ENCODE measurements at regions not wholly inside any gene's neighbourhood (a gene's known extent, or its start where the extent isn't known, plus 50 kb on each side); places are given as distances from the start of the nearest gene placed in this dataset.

DNA sequence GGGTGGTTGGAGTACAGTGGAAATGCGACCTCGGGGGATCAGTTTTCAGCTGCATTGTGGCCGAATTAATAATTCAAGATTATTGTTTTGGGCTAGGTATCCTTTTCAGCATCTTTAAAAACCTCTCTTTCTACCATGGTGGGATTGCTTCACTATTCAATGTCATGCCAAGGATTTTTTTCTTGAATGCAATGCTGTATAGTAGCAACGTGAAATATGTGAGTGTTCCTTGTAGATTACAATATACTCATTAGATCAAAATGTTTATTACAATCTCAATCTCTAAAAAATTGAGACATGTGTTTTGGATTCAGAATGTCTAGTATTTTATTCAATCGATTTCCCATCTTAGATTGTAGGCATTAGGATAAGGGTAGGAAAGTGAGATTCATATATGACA is 586.5 kb upstream of the TBL1XR1 start:
- no peak overlapping the region for H3K4ac ChIP-seq (ENCODE audit: low read depth, low read length)
- DNase-seq: no peak
- no CpG with 5 or more reads among the region's 5 CpGs for WGBS (ENCODE audit: extremely low coverage, insufficient coverage, low lambda C conversion rate)
- no peaks in the 10 kb centered on the region for H3K79me2 ChIP-seq (ENCODE audit: control insufficient read depth, insufficient read depth, low read length)
- no peak overlapping the region for H2BK120ac ChIP-seq (ENCODE audit: low read depth, low read length)
- no peak overlapping the region for H3K18ac ChIP-seq (ENCODE audit: low read length)
- H2BK15ac ChIP-seq (replicated peaks; ENCODE audit: low read depth): no peak overlapping the region
- H3K79me1 ChIP-seq (ENCODE audit: low read length): no peaks in the 10 kb centered on the region
- no peaks in the 10 kb centered on the region for H3K4me1 ChIP-seq (ENCODE audit: control insufficient read depth, low read depth, low read length)
- no peak overlapping the region for H3K27ac ChIP-seq (ENCODE audit: low read depth, low read length)
- H2AK5ac ChIP-seq (ENCODE audit: low read length): no peak overlapping the region
- H3K56ac ChIP-seq (ENCODE audit: low read length): no peak overlapping the region
- no peak overlapping the region for H3K4me3 ChIP-seq (ENCODE audit: low read length)
- no peaks in the 10 kb centered on the region for H3K27me3 ChIP-seq (ENCODE audit: insufficient read depth, low read length, poor library complexity)
- H4K5ac ChIP-seq (ENCODE audit: low read length): no peak overlapping the region
- H3K36me3 ChIP-seq (ENCODE audit: control insufficient read depth, insufficient read depth, low read length): no peaks in the 10 kb centered on the region
- H4K8ac ChIP-seq (ENCODE audit: low read depth, low read length): no peak overlapping the region
- no peak overlapping the region for H3K4me2 ChIP-seq (ENCODE audit: low read length)
- H2BK5ac ChIP-seq (ENCODE audit: low read length): no peak overlapping the region
- H3K23ac ChIP-seq (ENCODE audit: low read length): no peak overlapping the region
- H3K9ac ChIP-seq (ENCODE audit: low read length): no peak overlapping the region

- Histone ChIP-seq H3K4ac (ENCODE audit: low read depth, low read length) (no peak overlapping the region), H3K4me3 (ENCODE audit: low read length) (no peak overlapping the region), H3K4me1 (ENCODE audit: control insufficient read depth, low read depth, low read length) (no peaks in the 10 kb centered on the region), H3K27me3 (ENCODE audit: insufficient read depth, low read length, poor library complexity) (no peaks in the 10 kb centered on the region), H4K5ac (ENCODE audit: low read length) (no peak overlapping the region), H3K27ac (ENCODE audit: low read depth, low read length) (no peak overlapping the region), H3K36me3 (ENCODE audit: control insufficient read depth, insufficient read depth, low read length) (no peaks in the 10 kb centered on the region), H3K56ac (ENCODE audit: low read length) (no peak overlapping the region), H3K4me2 (ENCODE audit: low read length) (no peak overlapping the region), H4K8ac (ENCODE audit: low read depth, low read length) (no peak overlapping the region), H2BK15ac (replicated peaks; ENCODE audit: low read depth) (no peak overlapping the region), H3K9ac (ENCODE audit: low read length) (no peak overlapping the region), H2BK5ac (ENCODE audit: low read length) (no peak overlapping the region), H2AK5ac (ENCODE audit: low read length) (no peak overlapping the region), H3K18ac (ENCODE audit: low read length) (no peak overlapping the region), H3K23ac (ENCODE audit: low read length) (no peak overlapping the region), H2BK120ac (ENCODE audit: low read depth, low read length) (no peak overlapping the region), H3K79me1 (ENCODE audit: low read length) (no peaks in the 10 kb centered on the region), H3K79me2 (ENCODE audit: control insufficient read depth, insufficient read depth, low read length) (no peaks in the 10 kb centered on the region)
- DNase-seq: no peak
- WGBS (ENCODE audit: extremely low coverage, insufficient coverage, low lambda C conversion rate): no CpG with 5 or more reads among the region's 5 CpGs
These were observed 590.2 kb upstream of the TBL1XR1 start for GRCh38 chr3:177787279-177788041.

- H3K4me3 ChIP-seq (ENCODE audit: low read length): no peak overlapping the region
- no peak overlapping the region for H3K23ac ChIP-seq (ENCODE audit: low read length)
- no peaks in the 10 kb centered on the region for H3K36me3 ChIP-seq (ENCODE audit: control insufficient read depth, insufficient read depth, low read length)
- DNase-seq: no peak
- H3K79me2 ChIP-seq (ENCODE audit: control insufficient read depth, insufficient read depth, low read length): no peaks in the 10 kb centered on the region
- H3K27ac ChIP-seq (ENCODE audit: low read depth, low read length): no peak overlapping the region
- H3K4me1 ChIP-seq (ENCODE audit: control insufficient read depth, low read depth, low read length): no peaks in the 10 kb centered on the region
- H2BK15ac ChIP-seq (replicated peaks; ENCODE audit: low read depth): no peak overlapping the region
- H2BK5ac ChIP-seq (ENCODE audit: low read length): no peak overlapping the region
- H3K79me1 ChIP-seq (ENCODE audit: low read length): no peaks in the 10 kb centered on the region
- WGBS (ENCODE audit: extremely low coverage, insufficient coverage, low lambda C conversion rate): no CpG with 5 or more reads among the region's 2 CpGs
- no peaks in the 10 kb centered on the region for H3K27me3 ChIP-seq (ENCODE audit: insufficient read depth, low read length, poor library complexity)
- H4K5ac ChIP-seq (ENCODE audit: low read length): no peak overlapping the region
- H2AK5ac ChIP-seq (ENCODE audit: low read length): no peak overlapping the region
- no peak overlapping the region for H3K18ac ChIP-seq (ENCODE audit: low read length)
- no peak overlapping the region for H3K56ac ChIP-seq (ENCODE audit: low read length)
- no peak overlapping the region for H3K9ac ChIP-seq (ENCODE audit: low read length)
- H3K4ac ChIP-seq (ENCODE audit: low read depth, low read length): no peak overlapping the region
- H3K4me2 ChIP-seq (ENCODE audit: low read length): no peak overlapping the region
- no peak overlapping the region for H4K8ac ChIP-seq (ENCODE audit: low read depth, low read length)
- no peak overlapping the region for H2BK120ac ChIP-seq (ENCODE audit: low read depth, low read length)
These were observed 592.2 kb upstream of the TBL1XR1 start for GRCh38 chr3:177789500-177789899.

DNA sequence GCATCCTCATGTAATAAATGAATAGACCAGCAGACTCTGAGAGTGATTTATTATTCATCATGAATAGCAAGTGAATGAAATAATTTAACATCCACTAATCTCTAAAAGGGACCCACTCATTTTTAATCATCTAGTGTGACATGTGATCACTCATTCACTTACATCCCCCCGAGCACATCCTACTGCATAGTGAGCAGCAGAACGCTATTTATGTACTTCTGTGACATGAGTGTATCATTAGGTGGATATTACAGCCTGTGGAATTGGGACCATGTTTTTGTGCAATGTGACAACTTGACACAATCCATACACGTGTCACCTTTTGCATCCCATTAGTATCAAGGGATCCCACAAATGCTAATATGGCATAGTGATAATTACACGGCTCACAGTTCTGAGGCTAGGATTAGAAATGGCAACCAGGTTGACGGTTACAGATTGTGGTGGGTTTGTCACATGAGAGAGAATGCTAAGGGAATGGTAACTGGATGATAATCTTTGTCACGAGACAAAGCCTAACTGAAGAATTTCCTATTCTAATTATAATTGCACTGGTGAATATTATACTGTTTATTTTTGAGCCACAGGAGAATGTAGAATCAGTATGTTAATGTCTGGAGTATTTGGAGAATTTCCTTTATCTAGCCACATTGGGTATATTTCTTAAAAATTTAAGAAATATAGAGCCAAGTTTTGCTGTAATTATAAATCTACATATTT is 595.2 kb upstream of the TBL1XR1 start:
- no peak overlapping the region for H3K27ac ChIP-seq (ENCODE audit: low read depth, low read length)

DNA sequence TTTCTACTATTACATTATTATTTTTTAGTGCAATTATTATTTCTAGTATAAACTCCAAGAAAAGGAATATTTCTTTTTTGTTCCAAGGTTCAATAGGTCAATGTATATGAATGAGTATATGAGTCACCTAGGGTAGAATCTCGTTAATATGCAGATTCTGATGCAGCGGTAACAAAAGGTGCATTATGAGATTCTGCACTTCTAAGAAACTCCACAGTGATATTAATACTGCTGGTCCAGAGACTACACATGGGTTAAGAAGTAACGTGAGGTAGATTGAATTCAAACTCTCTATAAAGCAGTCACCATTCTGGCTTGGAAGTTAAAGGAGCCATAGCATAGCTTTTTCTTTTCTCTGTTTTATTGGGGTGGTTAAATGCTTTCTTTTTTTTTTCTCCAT is 596.2 kb upstream of the TBL1XR1 start:
- Histone ChIP-seq H2BK5ac (ENCODE audit: low read length) (no peak overlapping the region), H2BK15ac (replicated peaks; ENCODE audit: low read depth) (no peak overlapping the region), H3K56ac (ENCODE audit: low read length) (no peak overlapping the region), H4K8ac (ENCODE audit: low read depth, low read length) (no peak overlapping the region), H4K5ac (ENCODE audit: low read length) (no peak overlapping the region), H3K4ac (ENCODE audit: low read depth, low read length) (no peak overlapping the region), H3K9ac (ENCODE audit: low read length) (no peak overlapping the region), H2BK120ac (ENCODE audit: low read depth, low read length) (no peak overlapping the region), H3K23ac (ENCODE audit: low read length) (no peak overlapping the region), H3K79me1 (ENCODE audit: low read length) (no peaks in the 10 kb centered on the region), H3K27me3 (ENCODE audit: insufficient read depth, low read length, poor library complexity) (no peaks in the 10 kb centered on the region), H3K18ac (ENCODE audit: low read length) (no peak overlapping the region), H3K36me3 (ENCODE audit: control insufficient read depth, insufficient read depth, low read length) (no peaks in the 10 kb centered on the region), H3K27ac (ENCODE audit: low read depth, low read length) (no peak overlapping the region), H3K4me1 (ENCODE audit: control insufficient read depth, low read depth, low read length) (no peaks in the 10 kb centered on the region), H3K79me2 (ENCODE audit: control insufficient read depth, insufficient read depth, low read length) (no peaks in the 10 kb centered on the region), H2AK5ac (ENCODE audit: low read length) (no peak overlapping the region), H3K4me2 (ENCODE audit: low read length) (no peak overlapping the region), H3K4me3 (ENCODE audit: low read length) (no peak overlapping the region)
- no CpG with 5 or more reads among the region's 3 CpGs for WGBS (ENCODE audit: extremely low coverage, insufficient coverage, low lambda C conversion rate)
- DNase-seq: no peak

More for the DNA sequence above, 595.2 kb upstream of the TBL1XR1 start:
- Histone ChIP-seq H3K4me3 (ENCODE audit: low read length) (no peak overlapping the region), H3K18ac (ENCODE audit: low read length) (no peak overlapping the region), H3K36me3 (ENCODE audit: control insufficient read depth, insufficient read depth, low read length) (no peaks in the 10 kb centered on the region), H3K4me1 (ENCODE audit: control insufficient read depth, low read depth, low read length) (no peaks in the 10 kb centered on the region), H3K79me2 (ENCODE audit: control insufficient read depth, insufficient read depth, low read length) (no peaks in the 10 kb centered on the region), H3K79me1 (ENCODE audit: low read length) (no peaks in the 10 kb centered on the region), H3K9ac (ENCODE audit: low read length) (no peak overlapping the region), H2BK5ac (ENCODE audit: low read length) (no peak overlapping the region), H3K56ac (ENCODE audit: low read length) (no peak overlapping the region), H2AK5ac (ENCODE audit: low read length) (no peak overlapping the region), H4K8ac (ENCODE audit: low read depth, low read length) (no peak overlapping the region), H2BK120ac (ENCODE audit: low read depth, low read length) (no peak overlapping the region), H3K4ac (ENCODE audit: low read depth, low read length) (no peak overlapping the region), H4K5ac (ENCODE audit: low read length) (no peak overlapping the region), H3K27me3 (ENCODE audit: insufficient read depth, low read length, poor library complexity) (no peaks in the 10 kb centered on the region), H3K4me2 (ENCODE audit: low read length) (no peak overlapping the region), H3K23ac (ENCODE audit: low read length) (no peak overlapping the region), H2BK15ac (replicated peaks; ENCODE audit: low read depth) (no peak overlapping the region)
- WGBS (ENCODE audit: extremely low coverage, insufficient coverage, low lambda C conversion rate): no CpG with 5 or more reads among the region's 6 CpGs
- DNase-seq: no peak

Measured in mesendoderm (in vitro differentiated cells).